ENCODE measurements at regions not wholly inside any gene's neighbourhood (a gene's known extent, or its start where the extent isn't known, plus 50 kb on each side); places are given as distances from the start of the nearest gene placed in this dataset.

- no peak for TF ChIP-seq CTCF (IDR thresholded peaks at IDR 0.05)
- Histone ChIP-seq H3K27me3 (no peaks in the 10 kb centered on the region), H3K27ac (no peak overlapping the region), H3K4me3 (no peak overlapping the region), H3K4me1 (no peaks in the 10 kb centered on the region), H3K9me3 (peaks cover 0 to 22% of the 10 kb centered on the region in 2 donors), H3K36me3 (no peaks in the 10 kb centered on the region)
- no peak for ATAC-seq
- intact Hi-C loops (cut with DNase I): no loop called here
- no peak for DNase-seq
Observed at GRCh38 chr12:85657836-85658630, 178.2 kb downstream of the RASSF9 start.

GRCh38 chr12:85659754-85660530, 176.3 kb downstream of the RASSF9 start:
- intact Hi-C loops (cut with DNase I): no loop called here
- DNase-seq (no peak), ATAC-seq (no peak)
- Histone ChIP-seq H3K36me3 (no peaks in the 10 kb centered on the region), H3K9me3 (peaks cover 0 to 19% of the 10 kb centered on the region in 2 donors), H3K4me3 (no peak overlapping the region), H3K4me1 (no peaks in the 10 kb centered on the region), H3K27ac (no peak overlapping the region), H3K27me3 (no peaks in the 10 kb centered on the region)
- TF ChIP-seq CTCF (IDR thresholded peaks at IDR 0.05): no peak

GRCh38 chr12:85661461-85662206, 174.6 kb downstream of the RASSF9 start:
- ATAC-seq: no peak
- H3K4me3 ChIP-seq: no peak overlapping the region
- TF ChIP-seq CTCF (IDR thresholded peaks at IDR 0.05): no peak
- DNase-seq: no peak
- H3K27me3 ChIP-seq: no peaks in the 10 kb centered on the region
- H3K9me3 ChIP-seq: peaks cover 0 to 19% of the 10 kb centered on the region in 2 donors
- H3K36me3 ChIP-seq: no peaks in the 10 kb centered on the region
- intact Hi-C loops (cut with DNase I): no loop called here
- H3K4me1 ChIP-seq: no peaks in the 10 kb centered on the region
- no peak overlapping the region for H3K27ac ChIP-seq

- Histone ChIP-seq H3K9me3 (peaks cover 0 to 19% of the 10 kb centered on the region in 2 donors), H3K27me3 (no peaks in the 10 kb centered on the region), H3K4me3 (no peak overlapping the region), H3K27ac (no peak overlapping the region), H3K4me1 (no peaks in the 10 kb centered on the region), H3K36me3 (no peaks in the 10 kb centered on the region)
- TF ChIP-seq CTCF (IDR thresholded peaks at IDR 0.05): no peak
- DNase-seq (no peak), ATAC-seq (no peak)
- intact Hi-C loops (cut with DNase I): no loop called here
Observed at GRCh38 chr12:85662207-85662602, 174.0 kb downstream of the RASSF9 start.

- H3K4me1 ChIP-seq: no peaks in the 10 kb centered on the region
- ATAC-seq (no peak), DNase-seq (no peak)
- intact Hi-C loops (cut with DNase I): no loop called here
- TF ChIP-seq CTCF (IDR thresholded peaks at IDR 0.05): no peak
- H3K27me3 ChIP-seq: no peaks in the 10 kb centered on the region
- H3K27ac ChIP-seq: no peak overlapping the region
- H3K9me3 ChIP-seq: peaks cover 0 to 8% of the 10 kb centered on the region in 2 donors
- no peak overlapping the region for H3K4me3 ChIP-seq
- H3K36me3 ChIP-seq: no peaks in the 10 kb centered on the region
Observed at GRCh38 chr12:85663631-85664030, 172.6 kb downstream of the RASSF9 start.
